Aorta (tissue), 5 donors: ENCODE measurements at regions not wholly inside any gene's neighbourhood (a gene's known extent, or its start where the extent isn't known, plus 50 kb on each side); places are given as distances from the start of the nearest gene placed in this dataset.

Source experiments
- ATAC-seq: fragments of 200-7000 bp; cut with Tn5 transposase; one replicate; pipeline ENCODE4 v1.9.1; 2022; ENCODE audit warnings: moderate library complexity; ENCODE audit not compliant: low FRiP score
- DNase-seq, 2 donors: peaks; one replicate each; pipeline ENCODE4 v3.0.0-alpha.2; 2020
- H3K27ac ChIP-seq, 2 donors: one replicate each; pipeline ENCODE4 v1.5.1; 2013; ENCODE audit warnings: low read length in 2 of 2, mild to moderate bottlenecking in 2 of 2, moderate library complexity in 2 of 2, control low read depth in 1 of 2, inconsistent platforms in 1 of 2, low read depth in 1 of 2
- H3K27me3 ChIP-seq, 2 donors: one replicate each; pipeline ENCODE4 v1.6.1; 2013; ENCODE audit warnings: control low read depth in 1 of 2, low read length in 1 of 2, mild to moderate bottlenecking in 1 of 2, moderate library complexity in 1 of 2; ENCODE audit not compliant: insufficient read depth in 2 of 2, control insufficient read depth in 1 of 2
- H3K36me3 ChIP-seq, 2 donors: one replicate each; pipeline ENCODE4 v1.6.1; 2013; ENCODE audit warnings: control low read depth in 1 of 2, low read length in 1 of 2, mild to moderate bottlenecking in 1 of 2; ENCODE audit not compliant: insufficient read depth in 2 of 2, control insufficient read depth in 1 of 2
- H3K4me1 ChIP-seq, 2 donors: one replicate each; pipeline ENCODE4 v1.6.1; 2013; ENCODE audit warnings: low read length in 2 of 2, control low read depth in 1 of 2, mild to moderate bottlenecking in 1 of 2, moderate library complexity in 1 of 2; ENCODE audit not compliant: insufficient read depth in 2 of 2, control insufficient read depth in 1 of 2
- H3K4me3 ChIP-seq, 2 donors: one replicate each; pipeline ENCODE4 v1.5.1; 2013; ENCODE audit warnings: low read length in 2 of 2, control low read depth in 1 of 2, mild to moderate bottlenecking in 1 of 2
- H3K9me3 ChIP-seq: one replicate; pipeline ENCODE4 v1.6.1; 2013; ENCODE audit warnings: mild to moderate bottlenecking, low read length; ENCODE audit not compliant: control insufficient read depth
- WGBS, 2 donors: extraction: QIAGEN DNeasy Blood & Tissue Kit; methylation state at CpG; one replicate each; pipeline ENCODE4 v1.1.7; 2013; 5-methylcytosine and 5-hydroxymethylcytosine counted together
- intact Hi-C, 2 donors: fragments of 100-400 bp; cut with DNase I; formaldehyde crosslinking; loops; one replicate each; pipeline versions ENCODE4 v1.14.2 to v1.15.0; 2022
- donor health status: healthy with polysubstance abuse.
- donor health status: Bipolar disorder and iron deficiency.
- donor health status: DM: no; HTN: no; CAD: no.
- donor health status: DM: no; HTN: no; CAD: no.
- donor health status: DM: yes; HTN: yes; CAD: no.

- Histone ChIP-seq H3K4me3 (no peak overlapping the region), H3K36me3 (no peaks in the 10 kb centered on the region), H3K9me3 (peaks cover 4% of the 10 kb centered on the region), H3K4me1 (no peaks in the 10 kb centered on the region), H3K27me3 (no peaks in the 10 kb centered on the region), H3K27ac (no peak overlapping the region)
- ATAC-seq, result no peak
- intact Hi-C loops, result no loop called here
- no peak for DNase-seq
- WGBS, 2 donors, result 68 to 69% methylated on average over 10 of the region's 10 CpGs
These were observed 267.6 kb upstream of the TENM4 start for GRCh38 chr11:79708319-79708932.

DNA sequence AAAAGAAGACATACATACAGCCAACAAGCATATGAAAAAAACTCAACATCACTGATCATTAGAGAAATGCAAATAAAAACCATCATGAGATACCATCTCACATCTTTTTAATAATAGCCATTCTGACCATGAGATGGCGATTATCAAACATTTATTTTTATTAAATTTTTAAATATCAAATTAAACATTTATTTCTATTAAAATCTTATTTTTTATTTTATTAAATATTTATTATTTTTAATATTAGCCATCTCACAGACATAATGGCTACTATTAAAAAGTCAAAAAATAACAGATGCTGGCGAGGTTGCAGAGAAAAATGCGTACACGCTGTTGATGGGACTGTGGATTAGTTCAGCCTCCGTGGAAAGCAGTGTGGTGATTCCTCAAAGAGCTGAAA is 264.8 kb upstream of the TENM4 start:
- H3K36me3 ChIP-seq, result no peaks in the 10 kb centered on the region
- intact Hi-C loops, result no loop called here
- no peak overlapping the region for H3K4me3 ChIP-seq
- ATAC-seq (no peak), DNase-seq (no peak)
- H3K4me1 ChIP-seq, result no peaks in the 10 kb centered on the region
- H3K27me3 ChIP-seq, result no peaks in the 10 kb centered on the region
- WGBS, 2 donors, result 78 to 100% methylated on average over 5 of the region's 5 CpGs
- peaks cover 4% of the 10 kb centered on the region for H3K9me3 ChIP-seq
- no peak overlapping the region for H3K27ac ChIP-seq

DNA sequence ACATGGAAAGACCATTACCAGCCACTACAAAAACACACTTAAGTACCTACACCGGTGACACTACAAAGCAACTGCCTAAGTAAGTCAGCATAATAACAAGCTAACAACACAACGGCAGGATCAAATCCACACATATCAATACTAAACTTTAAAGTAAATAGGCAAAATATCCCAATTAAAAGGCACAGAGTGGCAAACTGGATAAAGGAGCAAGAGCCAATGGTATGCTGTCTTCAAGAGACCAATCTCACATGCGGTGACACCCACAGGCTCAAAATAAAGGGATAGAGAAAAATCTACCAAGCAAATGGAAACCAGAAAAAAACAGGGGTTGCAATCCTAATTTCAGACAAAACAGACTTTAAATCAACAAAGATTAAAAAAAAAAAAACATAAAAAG is 261.5 kb upstream of the TENM4 start:
- peaks cover 5% of the 10 kb centered on the region for H3K9me3 ChIP-seq
- intact Hi-C loops, result no loop called here
- DNase-seq (no peak), ATAC-seq (no peak)
- H3K27ac ChIP-seq, result no peak overlapping the region
- no peaks in the 10 kb centered on the region for H3K36me3 ChIP-seq
- peaks cover 0 to 3% of the 10 kb centered on the region in 2 donors for H3K27me3 ChIP-seq
- H3K4me1 ChIP-seq, result no peaks in the 10 kb centered on the region
- 91 to 95% methylated on average over 3 of the region's 3 CpGs for WGBS, 2 donors
- H3K4me3 ChIP-seq, result no peak overlapping the region

- 78 to 86% methylated on average over 1 of the region's 1 CpG for WGBS, 2 donors
- no peaks in the 10 kb centered on the region for H3K4me1 ChIP-seq
These were observed 258.4 kb upstream of the TENM4 start for GRCh38 chr11:79699246-79699645.

DNA sequence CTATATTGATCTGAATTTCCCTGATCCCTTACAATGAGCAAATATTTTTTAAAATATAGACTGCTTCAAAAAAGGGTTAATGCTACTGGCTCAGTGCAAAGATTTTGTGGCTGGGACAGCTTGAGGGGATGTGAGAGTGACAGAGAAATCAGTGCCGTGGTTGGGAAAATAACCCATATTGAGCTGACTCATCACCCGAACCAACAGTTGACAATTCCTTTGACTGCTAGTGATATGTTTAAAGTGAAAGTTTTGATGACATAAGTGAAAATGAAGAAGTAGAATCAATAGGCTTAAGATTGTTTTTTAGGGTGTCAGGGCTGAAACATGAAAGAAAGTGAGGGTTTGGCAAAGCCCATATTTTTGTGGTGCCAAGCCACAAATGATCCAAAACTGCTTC is 257.1 kb upstream of the TENM4 start:
- Histone ChIP-seq H3K27me3 (peaks cover 0 to 3% of the 10 kb centered on the region in 2 donors), H3K4me3 (no peak overlapping the region), H3K9me3 (peaks cover 5% of the 10 kb centered on the region), H3K27ac (no peak overlapping the region), H3K4me1 (no peaks in the 10 kb centered on the region), H3K36me3 (no peaks in the 10 kb centered on the region)
- WGBS, 2 donors, result 75 to 83% methylated on average over 2 of the region's 2 CpGs
- ATAC-seq (no peak), DNase-seq (no peak)
- intact Hi-C loops, result no loop called here

More at GRCh38 chr11:79699246-79699645, 258.4 kb upstream of the TENM4 start:
- intact Hi-C loops, result no loop called here
- DNase-seq (no peak), ATAC-seq (no peak)
- H3K9me3 ChIP-seq, result peaks cover 5% of the 10 kb centered on the region
- no peak overlapping the region for H3K27ac ChIP-seq
- H3K36me3 ChIP-seq, result no peaks in the 10 kb centered on the region
- no peak overlapping the region for H3K4me3 ChIP-seq
- peaks cover 0 to 3% of the 10 kb centered on the region in 2 donors for H3K27me3 ChIP-seq

GRCh38 chr11:79694368-79694767 is 253.5 kb upstream of the TENM4 start:
- DNase-seq (no peak), ATAC-seq (no peak)
- no peaks in the 10 kb centered on the region for H3K27me3 ChIP-seq
- H3K27ac ChIP-seq, result no peak overlapping the region
- 91 to 97% methylated on average over 1 of the region's 1 CpG for WGBS, 2 donors
- H3K4me3 ChIP-seq, result no peak overlapping the region
- intact Hi-C loops, result no loop called here
- no peaks in the 10 kb centered on the region for H3K9me3 ChIP-seq
- H3K4me1 ChIP-seq, result no peaks in the 10 kb centered on the region
- no peaks in the 10 kb centered on the region for H3K36me3 ChIP-seq

DNA sequence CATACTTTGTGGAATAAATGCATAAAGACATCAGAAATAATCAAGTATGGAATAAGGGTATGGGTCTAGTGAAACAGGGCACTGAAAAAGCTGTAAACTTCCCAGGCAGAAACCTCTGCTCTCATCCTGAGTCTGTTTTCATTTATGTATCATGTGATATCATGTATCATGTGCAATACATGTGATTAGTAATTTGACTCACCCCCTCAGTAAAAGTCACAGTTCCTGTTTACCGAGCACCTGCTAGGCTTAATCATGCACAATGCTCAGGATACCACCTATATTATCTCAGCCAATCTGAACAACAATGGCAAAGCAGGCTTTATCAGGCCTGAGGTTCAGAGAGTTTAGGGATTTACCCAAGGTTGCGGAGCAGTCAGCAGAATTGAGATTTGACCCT is 250.6 kb upstream of the TENM4 start:
- no peak overlapping the region for H3K27ac ChIP-seq
- intact Hi-C loops, result no loop called here
- H3K4me1 ChIP-seq, result no peaks in the 10 kb centered on the region
- H3K36me3 ChIP-seq, result no peaks in the 10 kb centered on the region
- WGBS, 2 donors, result 94 to 97% methylated on average over 2 of the region's 2 CpGs
- no peak overlapping the region for H3K4me3 ChIP-seq
- DNase-seq (no peak), ATAC-seq (no peak)
- no peaks in the 10 kb centered on the region for H3K9me3 ChIP-seq
- no peaks in the 10 kb centered on the region for H3K27me3 ChIP-seq

GRCh38 chr11:79686703-79687419 is 246.0 kb upstream of the TENM4 start:
- no peak for ATAC-seq
- intact Hi-C loops, result no loop called here
- Histone ChIP-seq H3K4me3 (no peak overlapping the region), H3K27me3 (no peaks in the 10 kb centered on the region), H3K4me1 (no peaks in the 10 kb centered on the region), H3K36me3 (no peaks in the 10 kb centered on the region), H3K27ac (no peak overlapping the region), H3K9me3 (no peaks in the 10 kb centered on the region)
- 84 to 85% methylated on average over 5 of the region's 5 CpGs for WGBS, 2 donors
- DNase-seq, result no peak

GRCh38 chr11:79683930-79684329 is 243.1 kb upstream of the TENM4 start:
- DNase-seq (no peak), ATAC-seq (no peak)
- Histone ChIP-seq H3K27ac (no peak overlapping the region), H3K36me3 (no peaks in the 10 kb centered on the region), H3K27me3 (no peaks in the 10 kb centered on the region), H3K4me3 (no peak overlapping the region), H3K4me1 (no peaks in the 10 kb centered on the region), H3K9me3 (no peaks in the 10 kb centered on the region)
- intact Hi-C loops, result no loop called here
- 66 to 73% methylated on average over 1 of the region's 1 CpG for WGBS, 2 donors
